ENCODE measurements at regions not wholly inside any gene's neighbourhood (a gene's known extent, or its start where the extent isn't known, plus 50 kb on each side); places are given as distances from the start of the nearest gene placed in this dataset.

DNA sequence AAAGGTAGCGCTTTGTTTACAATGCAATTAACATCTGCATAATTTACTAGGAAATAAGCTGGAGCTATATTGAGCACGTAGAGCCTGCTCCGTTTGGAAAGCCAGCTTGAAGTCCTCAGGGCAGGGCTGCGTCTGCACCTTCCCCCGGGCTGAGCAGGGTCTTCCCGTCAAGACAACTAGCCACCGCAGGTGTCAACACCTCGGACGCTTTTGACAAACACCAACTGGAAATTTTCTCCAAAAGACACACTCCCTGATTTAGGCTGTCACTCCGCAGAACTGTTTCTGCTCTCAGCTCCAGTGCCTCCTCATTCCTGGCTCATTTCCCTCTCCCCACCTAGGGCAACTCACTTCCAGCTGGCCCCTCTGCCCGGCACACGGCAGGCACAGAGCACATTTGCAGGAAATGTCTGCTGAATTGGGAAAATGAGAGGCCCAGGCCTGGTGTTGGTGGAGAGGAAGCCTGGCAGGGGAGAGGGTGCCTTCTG lies 170.3 kb downstream of the MAF start:
- TF ChIP-seq, protein P1, sequence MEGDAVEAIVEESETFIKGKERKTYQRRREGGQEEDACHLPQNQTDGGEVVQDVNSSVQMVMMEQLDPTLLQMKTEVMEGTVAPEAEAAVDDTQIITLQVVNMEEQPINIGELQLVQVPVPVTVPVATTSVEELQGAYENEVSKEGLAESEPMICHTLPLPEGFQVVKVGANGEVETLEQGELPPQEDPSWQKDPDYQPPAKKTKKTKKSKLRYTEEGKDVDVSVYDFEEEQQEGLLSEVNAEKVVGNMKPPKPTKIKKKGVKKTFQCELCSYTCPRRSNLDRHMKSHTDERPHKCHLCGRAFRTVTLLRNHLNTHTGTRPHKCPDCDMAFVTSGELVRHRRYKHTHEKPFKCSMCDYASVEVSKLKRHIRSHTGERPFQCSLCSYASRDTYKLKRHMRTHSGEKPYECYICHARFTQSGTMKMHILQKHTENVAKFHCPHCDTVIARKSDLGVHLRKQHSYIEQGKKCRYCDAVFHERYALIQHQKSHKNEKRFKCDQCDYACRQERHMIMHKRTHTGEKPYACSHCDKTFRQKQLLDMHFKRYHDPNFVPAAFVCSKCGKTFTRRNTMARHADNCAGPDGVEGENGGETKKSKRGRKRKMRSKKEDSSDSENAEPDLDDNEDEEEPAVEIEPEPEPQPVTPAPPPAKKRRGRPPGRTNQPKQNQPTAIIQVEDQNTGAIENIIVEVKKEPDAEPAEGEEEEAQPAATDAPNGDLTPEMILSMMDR (optimal IDR thresholded peaks at IDR 0.05 in 1 of 3, IDR thresholded peaks at IDR 0.05 in 1 of 3, conservative IDR thresholded peaks at IDR 0.05 in 1 of 3; ENCODE audit: extremely low read depth in 1 of 3, insufficient read depth in 2 of 3, low read length in 3 of 3): no peak
- no peak for TF ChIP-seq EZH2 (IDR thresholded peaks at IDR 0.05; ENCODE audit: low read length)

Measured in keratinocyte (primary cell).